ENCODE measurements at regions not wholly inside any gene's neighbourhood (a gene's known extent, or its start where the extent isn't known, plus 50 kb on each side); places are given as distances from the start of the nearest gene placed in this dataset.

DNA sequence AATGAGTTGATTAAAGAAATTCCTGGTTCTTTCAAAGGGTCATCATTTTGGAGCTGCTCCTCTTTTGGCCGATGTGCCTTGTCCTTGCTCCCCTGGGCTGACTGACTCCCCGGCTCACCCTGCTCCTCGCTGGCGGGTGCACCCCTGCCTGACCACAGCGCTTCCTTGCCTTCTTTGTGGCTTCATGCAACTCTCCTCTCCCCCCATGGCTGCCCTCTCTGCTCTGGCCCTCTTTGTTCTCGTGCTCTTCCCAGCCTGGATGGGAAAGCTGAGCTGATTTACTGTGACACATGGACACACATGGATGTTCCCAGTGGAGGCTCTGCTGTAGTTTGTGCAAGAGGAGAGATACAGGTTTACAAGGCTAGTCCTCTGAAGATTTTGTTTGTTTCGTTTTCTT lies 234.6 kb downstream of the HAUS1 start:
- Histone ChIP-seq H3K27ac (ENCODE audit: low read length) (no peak overlapping the region), H3K4me1 (ENCODE audit: control insufficient read depth, low read depth, low read length) (peaks cover 34% of the 10 kb centered on the region), H3K9me3 (ENCODE audit: control insufficient read depth, low read depth, low read length) (no peaks in the 10 kb centered on the region), H3K36me3 (ENCODE audit: control insufficient read depth, low read depth, low read length) (no peaks in the 10 kb centered on the region), H3K9ac (ENCODE audit: low read length) (no peak overlapping the region), H3K27me3 (ENCODE audit: control insufficient read depth, insufficient read depth, low read length) (no peaks in the 10 kb centered on the region), H3K4me3 (ENCODE audit: low read length) (no peak overlapping the region)

DNA sequence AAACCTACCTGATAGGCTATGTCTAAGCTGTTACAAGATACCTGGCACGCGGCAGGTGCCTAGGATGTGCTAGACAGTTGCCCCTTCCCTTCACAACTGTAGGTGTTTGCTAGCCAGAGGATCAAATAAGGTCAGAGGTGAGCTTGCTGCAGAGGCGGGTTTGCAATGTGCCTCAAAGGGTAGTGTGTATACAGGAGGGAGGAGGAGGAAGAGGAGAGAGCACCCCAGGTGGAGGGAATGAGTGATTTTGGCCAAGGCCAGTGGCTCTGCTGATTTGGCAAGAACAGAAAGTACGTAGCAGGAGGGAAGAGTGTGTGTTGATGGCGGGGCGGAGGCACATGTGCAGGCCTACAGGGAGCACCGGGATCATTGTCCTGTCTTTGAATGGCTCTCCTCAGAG lies 236.5 kb downstream of the HAUS1 start:
- H3K9me3 ChIP-seq (ENCODE audit: control insufficient read depth, low read depth, low read length) = no peaks in the 10 kb centered on the region
- no peak overlapping the region for H3K4me3 ChIP-seq (ENCODE audit: low read length)
- H3K27ac ChIP-seq (ENCODE audit: low read length) = no peak overlapping the region
- no peaks in the 10 kb centered on the region for H3K27me3 ChIP-seq (ENCODE audit: control insufficient read depth, insufficient read depth, low read length)
- no peaks in the 10 kb centered on the region for H3K36me3 ChIP-seq (ENCODE audit: control insufficient read depth, low read depth, low read length)
- H3K4me1 ChIP-seq (ENCODE audit: control insufficient read depth, low read depth, low read length) = peaks cover 35% of the 10 kb centered on the region
- no peak overlapping the region for H3K9ac ChIP-seq (ENCODE audit: low read length)

- no peak overlapping the region for H3K27ac ChIP-seq (ENCODE audit: low read length)
- H3K36me3 ChIP-seq (ENCODE audit: control insufficient read depth, low read depth, low read length) = no peaks in the 10 kb centered on the region
- H3K9ac ChIP-seq (ENCODE audit: low read length) = no peak overlapping the region
- no peaks in the 10 kb centered on the region for H3K9me3 ChIP-seq (ENCODE audit: control insufficient read depth, low read depth, low read length)
- H3K4me3 ChIP-seq (ENCODE audit: low read length) = no peak overlapping the region
- H3K27me3 ChIP-seq (ENCODE audit: control insufficient read depth, insufficient read depth, low read length) = no peaks in the 10 kb centered on the region
- peaks cover 22% of the 10 kb centered on the region for H3K4me1 ChIP-seq (ENCODE audit: control insufficient read depth, low read depth, low read length)
Measured at GRCh38 chr18:46341986-46342525, 237.9 kb downstream of the HAUS1 start.

DNA sequence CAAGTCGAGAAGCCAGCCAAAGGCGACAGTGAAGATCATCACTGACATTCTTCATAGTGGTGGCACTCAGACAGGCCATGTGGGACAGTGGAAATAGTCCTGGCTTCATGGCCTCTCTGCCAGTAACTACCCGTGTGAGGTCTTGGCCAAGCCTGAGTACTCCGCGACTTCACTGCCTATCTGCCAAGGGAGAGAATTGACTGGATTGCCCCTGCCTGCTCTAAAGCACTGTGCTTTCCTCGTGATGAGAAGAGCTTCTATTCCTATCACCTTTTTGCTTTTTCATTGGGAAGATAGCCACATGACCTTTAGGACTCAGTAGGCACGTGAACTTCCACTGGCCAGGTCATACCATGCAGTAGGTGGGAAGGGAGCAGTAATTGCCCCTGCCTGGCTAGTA lies 239.3 kb downstream of the HAUS1 start:
- Histone ChIP-seq H3K4me3 (ENCODE audit: low read length) (no peak overlapping the region), H3K9ac (ENCODE audit: low read length) (no peak overlapping the region), H3K27me3 (ENCODE audit: control insufficient read depth, insufficient read depth, low read length) (no peaks in the 10 kb centered on the region), H3K9me3 (ENCODE audit: control insufficient read depth, low read depth, low read length) (no peaks in the 10 kb centered on the region), H3K36me3 (ENCODE audit: control insufficient read depth, low read depth, low read length) (no peaks in the 10 kb centered on the region), H3K27ac (ENCODE audit: low read length) (no peak overlapping the region), H3K4me1 (ENCODE audit: control insufficient read depth, low read depth, low read length) (peaks cover 10% of the 10 kb centered on the region)

- H3K9ac ChIP-seq (ENCODE audit: low read length) = no peak overlapping the region
- no peaks in the 10 kb centered on the region for H3K36me3 ChIP-seq (ENCODE audit: control insufficient read depth, low read depth, low read length)
- peaks cover 8% of the 10 kb centered on the region for H3K4me1 ChIP-seq (ENCODE audit: control insufficient read depth, low read depth, low read length)
- H3K27ac ChIP-seq (ENCODE audit: low read length) = peak overlapping the region; percentile 20
- H3K27me3 ChIP-seq (ENCODE audit: control insufficient read depth, insufficient read depth, low read length) = no peaks in the 10 kb centered on the region
- H3K9me3 ChIP-seq (ENCODE audit: control insufficient read depth, low read depth, low read length) = no peaks in the 10 kb centered on the region
- no peak overlapping the region for H3K4me3 ChIP-seq (ENCODE audit: low read length)
Measured at GRCh38 chr18:46343931-46344372, 239.8 kb downstream of the HAUS1 start.

GRCh38 chr18:46344416-46345180 lies 240.4 kb downstream of the HAUS1 start:
- Histone ChIP-seq H3K27ac (ENCODE audit: low read length) (no peak overlapping the region), H3K9ac (ENCODE audit: low read length) (no peak overlapping the region), H3K27me3 (ENCODE audit: control insufficient read depth, insufficient read depth, low read length) (no peaks in the 10 kb centered on the region), H3K9me3 (ENCODE audit: control insufficient read depth, low read depth, low read length) (no peaks in the 10 kb centered on the region), H3K4me1 (ENCODE audit: control insufficient read depth, low read depth, low read length) (peaks cover 8% of the 10 kb centered on the region), H3K36me3 (ENCODE audit: control insufficient read depth, low read depth, low read length) (no peaks in the 10 kb centered on the region), H3K4me3 (ENCODE audit: low read length) (no peak overlapping the region)

DNA sequence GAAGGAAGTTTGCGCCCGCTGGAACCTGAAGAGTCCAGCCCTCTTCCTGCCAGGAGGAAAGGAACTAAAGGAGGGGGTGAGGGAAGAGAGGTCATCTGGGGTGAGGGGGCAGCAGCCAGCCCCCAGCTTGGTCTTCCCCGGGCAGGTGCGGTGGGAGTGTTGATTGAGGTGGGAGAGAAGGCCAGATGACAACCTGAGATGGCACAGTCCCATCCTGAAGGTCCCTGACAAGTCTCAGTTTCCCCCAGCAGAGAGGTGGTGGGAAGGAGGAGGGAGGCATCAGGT lies 240.9 kb downstream of the HAUS1 start:
- Histone ChIP-seq H3K9ac (ENCODE audit: low read length) (no peak overlapping the region), H3K4me1 (ENCODE audit: control insufficient read depth, low read depth, low read length) (peaks cover 8% of the 10 kb centered on the region), H3K27me3 (ENCODE audit: control insufficient read depth, insufficient read depth, low read length) (no peaks in the 10 kb centered on the region), H3K27ac (ENCODE audit: low read length) (no peak overlapping the region), H3K4me3 (ENCODE audit: low read length) (no peak overlapping the region), H3K9me3 (ENCODE audit: control insufficient read depth, low read depth, low read length) (no peaks in the 10 kb centered on the region), H3K36me3 (ENCODE audit: control insufficient read depth, low read depth, low read length) (no peaks in the 10 kb centered on the region)

DNA sequence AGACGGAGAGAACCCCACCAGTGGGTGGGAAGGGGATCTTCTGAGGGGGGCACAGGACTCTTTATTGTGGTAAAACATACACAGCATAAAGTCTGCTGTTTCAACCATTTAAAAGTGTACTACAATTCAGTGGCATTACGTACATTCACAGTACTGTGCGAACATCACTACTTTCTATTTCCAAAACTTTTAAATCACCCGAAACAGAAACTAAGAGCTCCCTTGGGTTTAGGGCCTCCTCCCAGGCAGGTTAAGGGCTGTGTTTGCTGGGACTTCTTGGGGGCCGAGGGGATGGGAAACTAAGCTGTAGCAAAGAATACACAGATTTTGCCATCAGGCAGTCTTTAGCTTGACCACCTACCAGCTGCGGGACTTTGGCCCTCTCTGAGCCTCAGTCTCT lies 242.0 kb downstream of the HAUS1 start:
- Histone ChIP-seq H3K4me1 (ENCODE audit: control insufficient read depth, low read depth, low read length) (peaks cover 8% of the 10 kb centered on the region), H3K4me3 (ENCODE audit: low read length) (no peak overlapping the region), H3K27ac (ENCODE audit: low read length) (no peak overlapping the region), H3K9ac (ENCODE audit: low read length) (no peak overlapping the region), H3K36me3 (ENCODE audit: control insufficient read depth, low read depth, low read length) (no peaks in the 10 kb centered on the region), H3K9me3 (ENCODE audit: control insufficient read depth, low read depth, low read length) (no peaks in the 10 kb centered on the region), H3K27me3 (ENCODE audit: control insufficient read depth, insufficient read depth, low read length) (no peaks in the 10 kb centered on the region)

DNA sequence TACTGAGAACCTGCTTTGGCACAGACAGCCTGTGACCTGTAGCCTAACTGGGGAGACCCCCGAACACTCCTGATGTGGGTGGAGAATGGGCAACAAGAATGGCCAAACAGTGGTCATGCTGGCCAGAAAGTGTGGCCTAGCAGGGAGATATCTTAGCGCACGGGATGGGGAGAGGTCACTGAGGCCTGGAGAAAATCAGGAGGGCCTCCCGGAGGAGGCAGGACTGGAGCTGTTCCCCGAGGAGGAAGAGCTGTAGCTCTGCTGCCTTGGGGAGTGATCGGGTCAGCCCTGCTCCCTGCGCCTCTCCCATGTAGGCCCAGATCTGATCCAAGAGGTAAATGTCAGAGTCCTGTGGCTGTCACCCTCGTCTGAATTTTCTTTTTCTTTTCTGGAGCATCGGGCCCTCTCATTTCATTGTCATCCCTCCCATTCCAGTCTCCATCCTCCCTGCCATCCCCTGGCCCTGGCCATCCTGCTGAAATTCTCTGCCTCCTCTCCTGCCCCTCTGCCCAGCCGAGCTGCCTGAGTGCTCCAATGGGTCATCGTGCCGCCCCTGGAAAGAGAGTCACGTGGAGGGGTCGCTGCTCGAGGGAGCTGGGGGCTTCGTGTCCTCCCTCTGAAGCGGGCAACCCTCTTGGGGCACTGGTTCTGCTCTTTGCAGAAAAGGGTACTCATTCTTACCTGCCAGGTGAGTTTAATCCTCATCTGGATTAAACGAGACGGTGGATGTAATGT lies 242.9 kb downstream of the HAUS1 start:
- Histone ChIP-seq H3K9ac (ENCODE audit: low read length) (no peak overlapping the region), H3K4me1 (ENCODE audit: control insufficient read depth, low read depth, low read length) (peaks cover 8% of the 10 kb centered on the region), H3K4me3 (ENCODE audit: low read length) (no peak overlapping the region), H3K36me3 (ENCODE audit: control insufficient read depth, low read depth, low read length) (no peaks in the 10 kb centered on the region), H3K27me3 (ENCODE audit: control insufficient read depth, insufficient read depth, low read length) (no peaks in the 10 kb centered on the region), H3K27ac (ENCODE audit: low read length) (no peak overlapping the region), H3K9me3 (ENCODE audit: control insufficient read depth, low read depth, low read length) (no peaks in the 10 kb centered on the region)

GRCh38 chr18:46350598-46351159 lies 246.5 kb downstream of the HAUS1 start:
- H3K4me3 ChIP-seq (ENCODE audit: low read length) = no peak overlapping the region
- no peaks in the 10 kb centered on the region for H3K27me3 ChIP-seq (ENCODE audit: control insufficient read depth, insufficient read depth, low read length)
- H3K9ac ChIP-seq (ENCODE audit: low read length) = no peak overlapping the region
- H3K4me1 ChIP-seq (ENCODE audit: control insufficient read depth, low read depth, low read length) = no peaks in the 10 kb centered on the region
- no peaks in the 10 kb centered on the region for H3K9me3 ChIP-seq (ENCODE audit: control insufficient read depth, low read depth, low read length)
- H3K27ac ChIP-seq (ENCODE audit: low read length) = no peak overlapping the region
- no peaks in the 10 kb centered on the region for H3K36me3 ChIP-seq (ENCODE audit: control insufficient read depth, low read depth, low read length)

GRCh38 chr18:46352520-46353250 lies 248.5 kb downstream of the HAUS1 start:
- H3K9ac ChIP-seq (ENCODE audit: low read length) = no peak overlapping the region
- H3K27me3 ChIP-seq (ENCODE audit: control insufficient read depth, insufficient read depth, low read length) = no peaks in the 10 kb centered on the region
- H3K9me3 ChIP-seq (ENCODE audit: control insufficient read depth, low read depth, low read length) = no peaks in the 10 kb centered on the region
- no peak overlapping the region for H3K4me3 ChIP-seq (ENCODE audit: low read length)
- no peaks in the 10 kb centered on the region for H3K36me3 ChIP-seq (ENCODE audit: control insufficient read depth, low read depth, low read length)
- H3K27ac ChIP-seq (ENCODE audit: low read length) = no peak overlapping the region
- no peaks in the 10 kb centered on the region for H3K4me1 ChIP-seq (ENCODE audit: control insufficient read depth, low read depth, low read length)
